Peyer's patch (tissue), 4 donors: ENCODE measurements at regions not wholly inside any gene's neighbourhood (a gene's known extent, or its start where the extent isn't known, plus 50 kb on each side); places are given as distances from the start of the nearest gene placed in this dataset.

Source experiments
- DNase-seq, 3 donors: peaks; one replicate each; pipeline ENCODE4 v3.0.0-alpha.2; 2017 to 2019
- H3K27ac ChIP-seq, 4 donors: fragments of 200-600 bp; sonication (generic); one replicate each; pipeline ENCODE4 v1.5.1; 2016 to 2019
- H3K27me3 ChIP-seq, 2 donors: fragments of 200-600 bp; sonication (generic); one replicate each; pipeline ENCODE4 v1.5.1; 2019
- H3K36me3 ChIP-seq, 3 donors: fragments of 200-600 bp; sonication (generic); one replicate each; pipeline ENCODE4 v1.5.1; 2016 to 2019
- H3K4me1 ChIP-seq, 4 donors: fragments of 200-600 bp; sonication (generic); one replicate each; pipeline ENCODE4 v1.5.1; 2016 to 2019
- H3K4me3 ChIP-seq, 4 donors: fragments of 200-600 bp; sonication (generic); 1 replicate in 3 of 4; 2 replicates in 1 of 4; pipeline ENCODE4 v1.5.1; 2016 to 2019; ENCODE audit warnings: mild to moderate bottlenecking in 1 of 4
- H3K9me3 ChIP-seq, 4 donors: fragments of 200-600 bp; sonication (generic); one replicate each; pipeline ENCODE4 v1.5.1; 2016 to 2019; ENCODE audit warnings: mild to moderate bottlenecking in 1 of 4
- CTCF ChIP-seq, 6 experiments: fragments of 450-650 bp in 4 of 6; fragments of 200-600 bp in 2 of 6; sonication (generic) in 1 of 6; IDR thresholded peaks; one replicate each; pipeline ENCODE4 v1.5.1; 2017 to 2019; ENCODE audit warnings: antibody characterized with exemption in 6 of 6, mild to moderate bottlenecking in 3 of 6, moderate library complexity in 1 of 6
- POLR2A ChIP-seq, 2 donors: fragments of 450-650 bp; IDR thresholded peaks; one replicate each; pipeline ENCODE4 v1.5.1; 2017; ENCODE audit warnings: antibody characterized with exemption in 2 of 2, mild to moderate bottlenecking in 2 of 2, moderate library complexity in 2 of 2

GRCh38 chr3:135865085-135865484, 100.4 kb upstream of the PPP2R3A start:
- no peak overlapping the region for H3K4me3 ChIP-seq
- TF ChIP-seq CTCF (IDR thresholded peaks at IDR 0.05) (no peak), POLR2A (IDR thresholded peaks at IDR 0.05) (no peak)
- no peaks in the 10 kb centered on the region for H3K9me3 ChIP-seq
- H3K27ac ChIP-seq = no peak overlapping the region
- H3K36me3 ChIP-seq = no peaks in the 10 kb centered on the region
- no peak for DNase-seq
- H3K4me1 ChIP-seq = no peaks in the 10 kb centered on the region
- no peaks in the 10 kb centered on the region for H3K27me3 ChIP-seq

- no peak overlapping the region for H3K4me3 ChIP-seq
- H3K27ac ChIP-seq = no peak overlapping the region
- no peaks in the 10 kb centered on the region for H3K9me3 ChIP-seq
- no peaks in the 10 kb centered on the region for H3K4me1 ChIP-seq
- no peak for DNase-seq
- no peaks in the 10 kb centered on the region for H3K36me3 ChIP-seq
- H3K27me3 ChIP-seq = no peaks in the 10 kb centered on the region
- TF ChIP-seq POLR2A (IDR thresholded peaks at IDR 0.05) (no peak), CTCF (IDR thresholded peaks at IDR 0.05) (no peak)
Measured at GRCh38 chr3:135865553-135865952, 100.0 kb upstream of the PPP2R3A start.

GRCh38 chr3:135867911-135868310, 97.6 kb upstream of the PPP2R3A start:
- DNase-seq = no peak
- no peaks in the 10 kb centered on the region for H3K27me3 ChIP-seq
- no peaks in the 10 kb centered on the region for H3K36me3 ChIP-seq
- H3K4me1 ChIP-seq = no peaks in the 10 kb centered on the region
- no peak overlapping the region for H3K27ac ChIP-seq
- H3K9me3 ChIP-seq = no peaks in the 10 kb centered on the region
- no peak for TF ChIP-seq CTCF (IDR thresholded peaks at IDR 0.05)
- TF ChIP-seq POLR2A (IDR thresholded peaks at IDR 0.05) = no peak
- no peak overlapping the region for H3K4me3 ChIP-seq

- Histone ChIP-seq H3K9me3 (no peaks in the 10 kb centered on the region), H3K27me3 (no peaks in the 10 kb centered on the region), H3K36me3 (no peaks in the 10 kb centered on the region), H3K4me3 (no peak overlapping the region), H3K27ac (no peak overlapping the region), H3K4me1 (no peaks in the 10 kb centered on the region)
- TF ChIP-seq POLR2A (IDR thresholded peaks at IDR 0.05) (no peak), CTCF (IDR thresholded peaks at IDR 0.05) (no peak)
- no peak for DNase-seq
Measured at GRCh38 chr3:135868801-135869200, 96.7 kb upstream of the PPP2R3A start.

- H3K4me3 ChIP-seq = no peak overlapping the region
- no peak for DNase-seq
- H3K27me3 ChIP-seq = no peaks in the 10 kb centered on the region
- H3K4me1 ChIP-seq = no peaks in the 10 kb centered on the region
- H3K36me3 ChIP-seq = no peaks in the 10 kb centered on the region
- no peak overlapping the region for H3K27ac ChIP-seq
- no peaks in the 10 kb centered on the region for H3K9me3 ChIP-seq
- no peak for TF ChIP-seq CTCF (IDR thresholded peaks at IDR 0.05)
- no peak for TF ChIP-seq POLR2A (IDR thresholded peaks at IDR 0.05)
Measured at GRCh38 chr3:135869439-135870105, 96.0 kb upstream of the PPP2R3A start.

GRCh38 chr3:135871311-135871710, 94.2 kb upstream of the PPP2R3A start:
- Histone ChIP-seq H3K36me3 (no peaks in the 10 kb centered on the region), H3K4me3 (no peak overlapping the region), H3K27ac (no peak overlapping the region), H3K27me3 (no peaks in the 10 kb centered on the region), H3K4me1 (no peaks in the 10 kb centered on the region), H3K9me3 (no peaks in the 10 kb centered on the region)
- no peak for TF ChIP-seq POLR2A (IDR thresholded peaks at IDR 0.05)
- no peak for TF ChIP-seq CTCF (IDR thresholded peaks at IDR 0.05)
- no peak for DNase-seq
